HG03280 (cell line): ENCODE measurements at regions not wholly inside any gene's neighbourhood (a gene's known extent, or its start where the extent isn't known, plus 50 kb on each side); places are given as distances from the start of the nearest gene placed in this dataset.

ENCODE experiments used
- ATAC-seq: cut with Tn5 transposase; IDR thresholded peaks from one replicate; pipeline ENCODE4 v1.9.1; 2021; ENCODE audit warnings: mild to moderate bottlenecking, moderate library complexity; ENCODE audit not compliant: unreplicated experiment

- ATAC-seq: no peak
These were observed 65.5 kb downstream of the ADRA2C start for GRCh38 chr4:3831529-3832150.

GRCh38 chr4:3832536-3833220, 66.5 kb downstream of the ADRA2C start:
- ATAC-seq: no peak

GRCh38 chr4:3833326-3833989, 67.3 kb downstream of the ADRA2C start:
- ATAC-seq: no peak

GRCh38 chr4:3834186-3834662, 68.0 kb downstream of the ADRA2C start:
- ATAC-seq: no peak

GRCh38 chr4:3834663-3835521, 68.7 kb downstream of the ADRA2C start:
- ATAC-seq: no peak

- no peak for ATAC-seq
These were observed 69.6 kb downstream of the ADRA2C start for GRCh38 chr4:3835527-3836405.

- no peak for ATAC-seq
These were observed 70.2 kb downstream of the ADRA2C start for GRCh38 chr4:3836406-3836755.

- no peak for ATAC-seq
These were observed 70.8 kb downstream of the ADRA2C start for GRCh38 chr4:3836756-3837601.

- no peak for ATAC-seq
These were observed 72.5 kb downstream of the ADRA2C start for GRCh38 chr4:3838437-3839380.

- no peak for ATAC-seq
These were observed 79.0 kb downstream of the ADRA2C start for GRCh38 chr4:3845094-3845743.

- ATAC-seq: no peak
These were observed 79.7 kb downstream of the ADRA2C start for GRCh38 chr4:3845744-3846429.

- no peak for ATAC-seq
These were observed 81.2 kb downstream of the ADRA2C start for GRCh38 chr4:3847211-3847940.

GRCh38 chr4:3848323-3848722, 82.1 kb downstream of the ADRA2C start:
- ATAC-seq: no peak

- ATAC-seq: no peak
These were observed 83.0 kb downstream of the ADRA2C start for GRCh38 chr4:3849140-3849539.

- ATAC-seq: no peak
These were observed 83.9 kb downstream of the ADRA2C start for GRCh38 chr4:3850128-3850527.

GRCh38 chr4:3851211-3851610, 85.0 kb downstream of the ADRA2C start:
- ATAC-seq: no peak

GRCh38 chr4:3851881-3852280, 85.7 kb downstream of the ADRA2C start:
- ATAC-seq: no peak
